H1 (cell line): ENCODE measurements at regions not wholly inside any gene's neighbourhood (a gene's known extent, or its start where the extent isn't known, plus 50 kb on each side); places are given as distances from the start of the nearest gene placed in this dataset.

Experiments
- CTCF ChIA-PET: fragments of 300-600 bp; sonication (Branson Sonifier 250); formaldehyde crosslinking; loops from one replicate; lab custom pipeline; 2021; ENCODE audit not compliant: partially characterized antibody; lab: Charles Lee
- POLR2A ChIA-PET: fragments of 300-600 bp; sonication (Branson Sonifier 250); formaldehyde crosslinking; loops from one replicate; lab custom pipeline; 2021; ENCODE audit warnings: inconsistent platforms; ENCODE audit not compliant: partially characterized antibody; lab: Charles Lee
- DNase-seq, 2 experiments: peaks; one replicate each; pipeline versions ENCODE4 v3.0.0 to v3.0.0-alpha.2; 2010 to 2022; ENCODE audit warnings: low spot score in 2 of 2, low read depth in 1 of 2, mixed read lengths in 1 of 2
- FAIRE-seq: peaks from 2 replicates; lab custom pipeline; 2011; peaks lifted over from hg19 to GRCh38; lab: Jason Lieb, UNC
- H2AFZ ChIP-seq: 2 replicates; pipeline ENCODE4 v1.8.1; 2012; ENCODE audit warnings: low read length, inconsistent platforms
- H2AK5ac ChIP-seq: 2 replicates; pipeline ENCODE4 v1.6.1; 2013; ENCODE audit warnings: low read depth, low read length
- H2BK120ac ChIP-seq: replicated peaks from 2 replicates; pipeline ENCODE3; 2013; ENCODE audit warnings: low read depth, low read length, inconsistent platforms
- H2BK12ac ChIP-seq: 2 replicates; pipeline ENCODE4 v1.6.1; 2013; ENCODE audit warnings: low read depth, low read length
- H2BK15ac ChIP-seq: 2 replicates; pipeline ENCODE4 v1.6.1; 2013; ENCODE audit warnings: low read length
- H2BK20ac ChIP-seq: 2 replicates; pipeline ENCODE4 v1.6.1; 2013; ENCODE audit warnings: low read length
- H2BK5ac ChIP-seq: 2 replicates; pipeline ENCODE4 v1.6.1; 2013; ENCODE audit warnings: low read depth, low read length
- H3K14ac ChIP-seq: 2 replicates; pipeline ENCODE4 v1.6.1; 2013; ENCODE audit warnings: inconsistent platforms; ENCODE audit not compliant: insufficient read length
- H3K18ac ChIP-seq: 2 replicates; pipeline ENCODE4 v1.6.1; 2013; ENCODE audit warnings: low read length; ENCODE audit errors: extremely low read depth
- H3K23ac ChIP-seq: 2 replicates; pipeline ENCODE4 v1.6.1; 2013; ENCODE audit warnings: inconsistent platforms; ENCODE audit not compliant: insufficient read length
- H3K23me2 ChIP-seq: 2 replicates; pipeline ENCODE4 v1.6.1; 2013; ENCODE audit warnings: low read depth, low read length
- H3K27ac ChIP-seq: 2 replicates; pipeline ENCODE4 v1.6.1; 2011; ENCODE audit warnings: low read depth, low read length, inconsistent platforms
- H3K27me3 ChIP-seq, 4 experiments: replicated peaks in 1 of 4; 1 replicate in 1 of 4; 2 replicates in 3 of 4; pipeline versions ENCODE4 v1.6.1 to v1.8.1; 2011 to 2013; ENCODE audit warnings: low read length in 3 of 4, mild to moderate bottlenecking in 3 of 4, inconsistent platforms in 2 of 4, mixed read lengths in 2 of 4, moderate library complexity in 1 of 4; ENCODE audit not compliant: control insufficient read depth in 3 of 4, insufficient read depth in 3 of 4; ENCODE audit errors: extremely low read depth in 1 of 4
- H3K36me3 ChIP-seq, 4 experiments: 2 replicates each; pipeline versions ENCODE4 v1.6.1 to v1.8.1; 2011 to 2013; ENCODE audit warnings: mild to moderate bottlenecking in 4 of 4, low read length in 3 of 4, moderate library complexity in 2 of 4, control low read depth in 1 of 4, inconsistent platforms in 1 of 4; ENCODE audit not compliant: insufficient read depth in 4 of 4, control insufficient read depth in 2 of 4
- H3K4ac ChIP-seq: replicated peaks from 2 replicates; pipeline ENCODE3; 2013; ENCODE audit warnings: low read length, low read depth, mixed read lengths, inconsistent platforms; ENCODE audit not compliant: insufficient read length
- H3K4me1 ChIP-seq, 4 experiments: replicated peaks in 1 of 4; 1 replicate in 1 of 4; 2 replicates in 3 of 4; pipeline versions ENCODE4 v1.6.1 to v1.8.1; 2011 to 2013; ENCODE audit warnings: low read length in 3 of 4, inconsistent platforms in 2 of 4, mixed read lengths in 1 of 4; ENCODE audit not compliant: insufficient read depth in 4 of 4, control insufficient read depth in 3 of 4
- H3K4me2 ChIP-seq, 2 experiments: 2 replicates each; pipeline versions ENCODE4 v1.6.1 to v1.8.1; 2011 to 2013; ENCODE audit warnings: low read depth in 2 of 2, low read length in 2 of 2, control low read depth in 1 of 2, inconsistent platforms in 1 of 2, mild to moderate bottlenecking in 1 of 2; ENCODE audit not compliant: insufficient read depth in 1 of 2
- H3K4me3 ChIP-seq, 4 experiments: fragments of 200-600, 300-600 bp in 1 of 4; sonication (generic), shearing (Covaris generic), sonication (Bioruptor Twin) in 1 of 4; 2 replicates each; pipeline versions ENCODE4 v1.5.1 to v1.8.1; 2011 to 2016; ENCODE audit warnings: low read length in 4 of 4, low read depth in 3 of 4, control low read depth in 2 of 4, inconsistent platforms in 2 of 4, mild to moderate bottlenecking in 2 of 4, mixed read lengths in 1 of 4, moderate library complexity in 1 of 4; ENCODE audit not compliant: insufficient read depth in 2 of 4; ENCODE audit errors: extremely low read depth in 1 of 4
- H3K56ac ChIP-seq: replicated peaks from 2 replicates; pipeline ENCODE3; 2013; ENCODE audit warnings: low read depth, mild to moderate bottlenecking, mixed read lengths, low read length, inconsistent platforms; ENCODE audit not compliant: insufficient read length
- H3K79me1 ChIP-seq: 2 replicates; pipeline ENCODE4 v1.6.1; 2013; ENCODE audit warnings: low read depth, low read length, control low read depth
- H3K79me2 ChIP-seq, 2 experiments: 2 replicates each; pipeline versions ENCODE4 v1.6.1 to v1.8.1; 2012 to 2013; ENCODE audit warnings: low read length in 2 of 2, mild to moderate bottlenecking in 2 of 2, inconsistent platforms in 1 of 2; ENCODE audit not compliant: insufficient read depth in 2 of 2, control insufficient read depth in 1 of 2
- H3K9ac ChIP-seq, 4 experiments: replicated peaks in 1 of 4; 1 replicate in 1 of 4; 2 replicates in 3 of 4; pipeline versions ENCODE4 v1.6.1 to v1.8.1; 2011 to 2013; ENCODE audit warnings: low read depth in 3 of 4, low read length in 3 of 4, control low read depth in 2 of 4, mild to moderate bottlenecking in 2 of 4, moderate library complexity in 2 of 4, inconsistent platforms in 1 of 4; ENCODE audit errors: extremely low read depth in 1 of 4
- H3K9me3 ChIP-seq, 2 experiments: 2 replicates each; pipeline versions ENCODE4 v1.6.1 to v1.8.1; 2012 to 2013; ENCODE audit warnings: mild to moderate bottlenecking in 2 of 2, moderate library complexity in 2 of 2, control low read depth in 1 of 2, inconsistent platforms in 1 of 2, low read depth in 1 of 2, low read length in 1 of 2, mixed read lengths in 1 of 2; ENCODE audit not compliant: insufficient read depth in 2 of 2
- H4K20me1 ChIP-seq, 2 experiments: replicated peaks in 1 of 2; 2 replicates each; pipeline versions ENCODE3 to v1.8.1; 2011 to 2013; ENCODE audit warnings: inconsistent platforms in 2 of 2, low read length in 2 of 2, mild to moderate bottlenecking in 1 of 2; ENCODE audit not compliant: insufficient read depth in 2 of 2, control insufficient read depth in 1 of 2
- H4K5ac ChIP-seq: 2 replicates; pipeline ENCODE4 v1.6.1; 2013; ENCODE audit warnings: low read length, low read depth, mixed read lengths, inconsistent platforms; ENCODE audit not compliant: insufficient read length
- H4K8ac ChIP-seq: 2 replicates; pipeline ENCODE4 v1.8.0; 2013; ENCODE audit warnings: mild to moderate bottlenecking, moderate library complexity, low read length, inconsistent platforms; ENCODE audit not compliant: insufficient read depth; ENCODE audit errors: extremely low read depth
- H4K91ac ChIP-seq: replicated peaks from 2 replicates; pipeline ENCODE3; 2013; ENCODE audit warnings: low read length, mixed read lengths, inconsistent platforms; ENCODE audit not compliant: insufficient read length
- ASH2L ChIP-seq: fragments of 200-600, 300-600 bp; sonication (generic); IDR thresholded peaks from one replicate; pipeline ENCODE4 v1.7.1; 2017; ENCODE audit warnings: low read length
- BCL11A ChIP-seq, 2 experiments: IDR thresholded peaks; one replicate each; pipeline ENCODE4 v1.6.1; 2011; ENCODE audit warnings: low read depth in 2 of 2, low read length in 2 of 2, mild to moderate bottlenecking in 2 of 2
- CEBPB ChIP-seq: IDR thresholded peaks from 2 replicates; pipeline ENCODE4 v1.6.1; 2012; ENCODE audit warnings: low read depth, low read length
- CHD2 ChIP-seq: IDR thresholded peaks from 2 replicates; pipeline ENCODE4 v1.6.1; 2012; ENCODE audit warnings: low read length, improper control_type of control experiment
- EP300 ChIP-seq, 2 experiments: IDR thresholded peaks; 1 replicate in 1 of 2; 2 replicates in 1 of 2; pipeline ENCODE4 v1.6.1; 2011 to 2012; ENCODE audit warnings: low read depth in 2 of 2, low read length in 2 of 2, mild to moderate bottlenecking in 2 of 2, borderline replicate concordance in 1 of 2, inconsistent platforms in 1 of 2, moderate library complexity in 1 of 2
- GTF2F1 ChIP-seq: IDR thresholded peaks from 2 replicates; pipeline ENCODE4 v1.6.1; 2012; ENCODE audit warnings: low read depth, low read length, improper control_type of control experiment, borderline replicate concordance
- JUN ChIP-seq: IDR thresholded peaks from 2 replicates; pipeline ENCODE4 v1.6.1; 2011; ENCODE audit warnings: low read depth, mild to moderate bottlenecking, improper control_type of control experiment, low read length
- JUND ChIP-seq: IDR thresholded peaks from 2 replicates; pipeline ENCODE4 v1.6.1; 2011; ENCODE audit warnings: mild to moderate bottlenecking, improper control_type of control experiment, low read length
- KDM1A ChIP-seq: fragments of 200-600, 300-600 bp; sonication (generic); IDR thresholded peaks from 2 replicates; pipeline ENCODE4 v1.7.1; 2016; ENCODE audit warnings: mild to moderate bottlenecking, low read length, borderline replicate concordance
- PHF8 ChIP-seq: fragments of 200-600 bp; sonication (generic); conservative IDR thresholded peaks from 2 replicates; pipeline ENCODE4 v1.7.1; 2012; ENCODE audit warnings: low read depth, mild to moderate bottlenecking, inconsistent platforms, low read length, moderate library complexity
- POLR2AphosphoS5 ChIP-seq: IDR thresholded peaks from 2 replicates; pipeline ENCODE4 v1.6.1; 2011; ENCODE audit warnings: low read depth, low read length
- RAD21 ChIP-seq, 2 experiments: IDR thresholded peaks in 1 of 2; conservative IDR thresholded peaks in 1 of 2; 2 replicates each; pipeline ENCODE4 v1.6.1; 2011; ENCODE audit warnings: low read depth in 2 of 2, low read length in 2 of 2, improper control_type of control experiment in 1 of 2, inconsistent platforms in 1 of 2, mild to moderate bottlenecking in 1 of 2, moderate library complexity in 1 of 2
- SIN3A ChIP-seq, 2 experiments: IDR thresholded peaks in 1 of 2; conservative IDR thresholded peaks in 1 of 2; 2 replicates each; pipeline ENCODE4 v1.6.1; 2011 to 2012; ENCODE audit warnings: low read length in 2 of 2, improper control_type of control experiment in 1 of 2, low read depth in 1 of 2, mild to moderate bottlenecking in 1 of 2
- SRF ChIP-seq: IDR thresholded peaks from 2 replicates; pipeline ENCODE4 v1.6.1; 2011; ENCODE audit warnings: mild to moderate bottlenecking, low read depth, low read length, moderate library complexity
- ZNF274 ChIP-seq: IDR thresholded peaks from 2 replicates; pipeline ENCODE4 v1.7.0; 2012; ENCODE audit warnings: low read length, borderline replicate concordance; ENCODE audit errors: extremely low read depth
- WGBS, 2 experiments: shearing (Covaris generic) in 1 of 2; methylation state at CpG; one replicate each; pipeline versions ENCODE4 v1.1.6 to v1.1.7; 2013 to 2015; ENCODE audit warnings: low lambda C conversion rate in 2 of 2, mixed read lengths in 2 of 2, inconsistent platforms in 1 of 2, low coverage in 1 of 2, missing lambda C conversion rate in 1 of 2; ENCODE audit not compliant: insufficient replicate concordance in 2 of 2, insufficient coverage in 1 of 2, insufficient read length in 1 of 2; ENCODE audit errors: extremely low coverage in 1 of 2, missing lambda C conversion rate in 1 of 2; 5-methylcytosine and 5-hydroxymethylcytosine counted together

DNA sequence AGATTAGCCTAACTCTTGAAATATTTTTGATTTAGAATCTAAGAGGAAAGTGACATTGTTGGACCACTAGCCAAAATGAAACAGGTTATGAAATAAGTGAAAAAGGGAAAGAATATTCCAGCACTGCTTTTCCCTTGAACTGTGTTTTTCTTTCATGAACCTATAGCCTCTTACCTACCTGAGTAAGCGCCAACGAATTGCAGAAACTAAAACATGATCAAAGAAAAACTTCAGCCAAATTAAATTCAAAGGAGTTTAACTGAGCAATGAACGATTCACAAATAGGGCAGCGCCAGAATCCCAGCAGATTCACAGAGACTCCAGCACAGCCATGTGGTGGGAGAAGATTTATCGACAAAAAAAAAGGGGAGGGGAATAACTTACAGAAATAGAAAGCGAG lies 518.6 kb downstream of the PIK3C3 start:
- Histone ChIP-seq H3K27me3 (no peaks in the 10 kb centered on the region), H2AFZ (peak overlapping the region; percentile 16; the same call in 1 of the 2 replicates), H3K4me1 (no peaks in the 10 kb centered on the region), H2BK120ac (no peak overlapping the region), H3K27ac (no peak overlapping the region), H3K23me2 (no peaks in the 10 kb centered on the region; the same call in 1 of the 2 replicates), H3K56ac (no peak overlapping the region), H2AK5ac (no peak overlapping the region), H3K9me3 (no peaks in the 10 kb centered on the region), H3K14ac (no peak overlapping the region), H2BK15ac (no peak overlapping the region), H3K4me2 (no peak overlapping the region), H2BK20ac (no peak overlapping the region), H3K9ac (no peak overlapping the region), H4K91ac (no peak overlapping the region), H2BK12ac (no peak overlapping the region), H3K4me3 (no peak overlapping the region), H3K4ac (no peak overlapping the region), H4K5ac (no peak overlapping the region), H4K20me1 (no peaks in the 10 kb centered on the region), H3K79me1 (no peaks in the 10 kb centered on the region), H2BK5ac (no peak overlapping the region), H3K79me2 (no peaks in the 10 kb centered on the region), H3K36me3 (no peaks in the 10 kb centered on the region), H3K23ac (no peak overlapping the region), H3K18ac (no peak overlapping the region), H4K8ac (no peak overlapping the region)
- FAIRE-seq (no peak), DNase-seq (no peak)
- ChIA-PET CTCF (interaction anchor here (0.6 to 1.6 kb wide), 2 partner anchors 47 to 797 kb away, joined by 3 to 6 read pairs; no protein-coding TSS in a partner anchor), POLR2A (no interaction called here)
- WGBS, 2 experiments = 96% methylated on average over 6 of the region's 6 CpGs; no CpG with 5 or more reads in 1 of the 2 experiments
- TF ChIP-seq ASH2L = no peak
- no peak for TF ChIP-seq CHD2
- no peak for TF ChIP-seq SRF
- TF ChIP-seq POLR2AphosphoS5 = no peak
- TF ChIP-seq PHF8 = no peak
- no peak for TF ChIP-seq JUN
- TF ChIP-seq GTF2F1 = no peak
- no peak for TF ChIP-seq EP300 (IDR thresholded peaks at IDR 0.05; ENCODE audit: borderline replicate concordance in 1 of 2, low read depth in 2 of 2, low read length in 2 of 2)
- no peak for TF ChIP-seq ZNF274
- no peak for TF ChIP-seq CEBPB
- TF ChIP-seq SIN3A (conservative IDR thresholded peaks at IDR 0.05 in 1 of 2, IDR thresholded peaks at IDR 0.05 in 1 of 2; ENCODE audit: low read depth in 1 of 2, low read length in 2 of 2) = no peak
- no peak for TF ChIP-seq BCL11A (IDR thresholded peaks at IDR 0.05; ENCODE audit: low read depth in 2 of 2, low read length in 2 of 2)
- TF ChIP-seq JUND = no peak
- TF ChIP-seq RAD21 (IDR thresholded peaks at IDR 0.05 in 1 of 2, conservative IDR thresholded peaks at IDR 0.05 in 1 of 2; ENCODE audit: low read depth in 2 of 2, low read length in 2 of 2) = no peak
- TF ChIP-seq KDM1A = no peak
